A549 (cell line): ENCODE measurements at regions not wholly inside any gene's neighbourhood (a gene's known extent, or its start where the extent isn't known, plus 50 kb on each side); places are given as distances from the start of the nearest gene placed in this dataset.

Experiments
- ATAC-seq, 2 experiments: fragments of 200-7000 bp in 1 of 2; fragments of >200 bp in 1 of 2; cut with Nextera tagmentation in 1 of 2; cut with Tn5 transposase in 1 of 2; 3 replicates each; pipeline versions ENCODE4 v1.8.0 to v1.9.1; 2018 to 2020; ENCODE audit warnings: mild to moderate bottlenecking in 1 of 2, moderate library complexity in 1 of 2
- CTCF ChIA-PET: fragments of 300-600 bp; sonication (Branson Sonifier 250); formaldehyde crosslinking; extraction: SDS; loops from one replicate; lab custom pipeline; 2021; ENCODE audit warnings: antibody characterized with exemption, inconsistent platforms; lab: Yijun Ruan, JAX
- POLR2A ChIA-PET: fragments of 350-600 bp; formaldehyde crosslinking; extraction: SDS; loops from one replicate; lab custom pipeline; 2021; ENCODE audit warnings: antibody characterized with exemption, inconsistent platforms; lab: Yijun Ruan, JAX
- DNase-seq, 2 experiments: peaks; one replicate each; pipeline versions ENCODE4 v3.0.0 to v3.0.0-alpha.2; 2011 to 2016; ENCODE audit warnings: low read depth in 1 of 2, low spot score in 1 of 2
- FAIRE-seq: peaks from 2 replicates; lab custom pipeline; 2011; peaks lifted over from hg19 to GRCh38; lab: Jason Lieb, UNC
- H3K27ac ChIP-seq, 2 experiments: fragments of >200 bp; sonication (Bioruptor Twin); formaldehyde crosslinking; 3 replicates each; pipeline ENCODE4 v1.5.1; 2016 to 2017
- H3K4me1 ChIP-seq: fragments of >200 bp; sonication (Bioruptor Twin); formaldehyde crosslinking; 3 replicates; pipeline ENCODE4 v1.6.1; 2016
- H3K4me2 ChIP-seq: fragments of >200 bp; sonication (Bioruptor Twin); formaldehyde crosslinking; 3 replicates; pipeline ENCODE4 v1.6.1; 2016
- H3K4me3 ChIP-seq: fragments of >200 bp; sonication (Bioruptor Twin); formaldehyde crosslinking; 3 replicates; pipeline ENCODE4 v1.5.1; 2016
- H3K9me3 ChIP-seq: fragments of >200 bp; sonication (Bioruptor Twin); formaldehyde crosslinking; 3 replicates; pipeline ENCODE4 v1.6.1; 2016
- BHLHE40 ChIP-seq: IDR thresholded peaks from 2 replicates; pipeline ENCODE4 v1.6.1; 2012; ENCODE audit warnings: low read depth, low read length, inconsistent platforms
- CBX2 ChIP-seq: fragments of 200-600 bp; sonication (generic); IDR thresholded peaks from 2 replicates; pipeline ENCODE4 v1.6.1; 2016; ENCODE audit warnings: low read depth, mild to moderate bottlenecking, borderline replicate concordance
- CBX8 ChIP-seq: fragments of 200-600 bp; sonication (generic); IDR thresholded peaks from 2 replicates; pipeline ENCODE4 v1.6.1; 2016
- CEBPB ChIP-seq, 2 experiments: fragments of >200 bp in 1 of 2; sonication (Bioruptor Twin) in 1 of 2; formaldehyde crosslinking in 1 of 2; IDR thresholded peaks; 2 replicates each; pipeline ENCODE4 v1.6.1; 2012 to 2016
- EHF ChIP-seq: fragments of 250-450 bp; sonication (Bioruptor Pico); IDR thresholded peaks from 2 replicates; pipeline ENCODE4 v1.5.0; 2020; ENCODE audit warnings: mild to moderate bottlenecking
- ESRRA ChIP-seq: fragments of 150-350 bp; IDR thresholded peaks from 2 replicates; pipeline ENCODE4 v1.6.1; 2014; ENCODE audit warnings: mild to moderate bottlenecking, low read length, borderline replicate concordance
- FOSB ChIP-seq: fragments of 250-450 bp; sonication (Bioruptor Pico); IDR thresholded peaks from 2 replicates; pipeline ENCODE4 v1.5.0; 2020; ENCODE audit warnings: mild to moderate bottlenecking, moderate library complexity
- FOSL2 ChIP-seq, 2 experiments: fragments of 450-650 bp in 1 of 2; fragments of >200 bp in 1 of 2; sonication (Bioruptor Twin) in 1 of 2; formaldehyde crosslinking; IDR thresholded peaks; 2 replicates each; pipeline versions ENCODE4 v1.5.0 to v1.6.1; 2016 to 2020; ENCODE audit warnings: mild to moderate bottlenecking in 1 of 2, moderate library complexity in 1 of 2
- HDAC2 ChIP-seq: fragments of 200-600 bp; sonication (generic); IDR thresholded peaks from 2 replicates; pipeline ENCODE4 v1.6.1; 2016
- HEYL ChIP-seq: fragments of 250-450 bp; sonication (Bioruptor Pico); IDR thresholded peaks from 2 replicates; pipeline ENCODE4 v1.8.0; 2021; ENCODE audit warnings: mild to moderate bottlenecking, moderate library complexity
- HOXA7 ChIP-seq: fragments of 250-450 bp; sonication (Bioruptor Pico); IDR thresholded peaks from 2 replicates; pipeline ENCODE4 v1.5.0; 2020; ENCODE audit warnings: mild to moderate bottlenecking, moderate library complexity
- JUN ChIP-seq, 2 experiments: fragments of >200 bp; sonication (Bioruptor Twin); formaldehyde crosslinking; IDR thresholded peaks; 2 replicates in 1 of 2; 3 replicates in 1 of 2; pipeline ENCODE4 v1.6.1; 2016 to 2017
- KDM5A ChIP-seq: fragments of 200-600 bp; sonication (generic); IDR thresholded peaks from 2 replicates; pipeline ENCODE4 v1.6.1; 2016; ENCODE audit warnings: antibody characterized with exemption, mild to moderate bottlenecking
- MAFK ChIP-seq: fragments of 450-650 bp; IDR thresholded peaks from 2 replicates; pipeline ENCODE4 v1.6.1; 2014; ENCODE audit not compliant: partially characterized antibody
- NFE2L2 ChIP-seq: fragments of 150-350 bp; conservative IDR thresholded peaks from 2 replicates; pipeline ENCODE4 v1.6.1; 2014; ENCODE audit warnings: low read length
- NR3C1 ChIP-seq: fragments of >200 bp; sonication (Bioruptor Twin); formaldehyde crosslinking; IDR thresholded peaks from 3 replicates; pipeline ENCODE4 v1.6.1; 2017
- POLR2AphosphoS2 ChIP-seq: conservative IDR thresholded peaks from 2 replicates; pipeline ENCODE4 v1.6.1; 2012; ENCODE audit warnings: low read length, improper control_type of control experiment, inconsistent platforms
- RAD21 ChIP-seq, 2 experiments: fragments of >200 bp in 1 of 2; sonication (Bioruptor Twin) in 1 of 2; formaldehyde crosslinking in 1 of 2; IDR thresholded peaks in 1 of 2; conservative IDR thresholded peaks in 1 of 2; 2 replicates in 1 of 2; 3 replicates in 1 of 2; pipeline ENCODE4 v1.6.1; 2012 to 2018; ENCODE audit warnings: inconsistent platforms in 1 of 2
- RARB ChIP-seq: fragments of 250-450 bp; sonication (Bioruptor Pico); IDR thresholded peaks from 2 replicates; pipeline ENCODE4 v1.8.0; 2021; ENCODE audit warnings: mild to moderate bottlenecking, moderate library complexity
- RNF2 ChIP-seq: fragments of 200-600 bp; sonication (generic); IDR thresholded peaks from 2 replicates; pipeline ENCODE4 v1.6.1; 2016; ENCODE audit warnings: low read depth, mild to moderate bottlenecking, antibody characterized with exemption, moderate library complexity, borderline replicate concordance
- ZC3H11A ChIP-seq: fragments of 450-650 bp; IDR thresholded peaks from 2 replicates; pipeline ENCODE4 v1.6.1; 2014; ENCODE audit warnings: antibody characterized with exemption, mild to moderate bottlenecking
- ZSCAN20 ChIP-seq: fragments of 250-450 bp; sonication (Bioruptor Pico); IDR thresholded peaks from 2 replicates; pipeline ENCODE4 v1.8.0; 2022; ENCODE audit warnings: mild to moderate bottlenecking, moderate library complexity
- WGBS: methylation state at CpG from one replicate; pipeline ENCODE4 v1.1.6; 2017; ENCODE audit errors: missing lambda C conversion rate; 5-methylcytosine and 5-hydroxymethylcytosine counted together
- TF ChIP-seq, protein P1 (sequence below): fragments of 450-650 bp; IDR thresholded peaks from 2 replicates; pipeline ENCODE4 v1.6.1; 2014; ENCODE audit warnings: antibody characterized with exemption
- TF ChIP-seq, protein P2 (sequence below): fragments of 200-600 bp; sonication (generic); IDR thresholded peaks from 2 replicates; pipeline ENCODE4 v1.6.1; 2016; ENCODE audit warnings: antibody characterized with exemption, mild to moderate bottlenecking, moderate library complexity
- TF ChIP-seq, protein P3 (sequence below): fragments of >200 bp; sonication (Bioruptor Twin); formaldehyde crosslinking; IDR thresholded peaks from 2 replicates; pipeline ENCODE4 v1.6.1; 2016
- TF ChIP-seq, protein P4 (sequence below): fragments of 250-450 bp; sonication (Bioruptor Pico); IDR thresholded peaks from 2 replicates; pipeline ENCODE4 v1.5.0; 2020; ENCODE audit warnings: low read depth, mild to moderate bottlenecking, moderate library complexity
- TF ChIP-seq, protein P5 (sequence below): IDR thresholded peaks from 2 replicates; pipeline ENCODE4 v1.6.1; 2012; ENCODE audit warnings: low read depth, borderline replicate concordance

DNA sequence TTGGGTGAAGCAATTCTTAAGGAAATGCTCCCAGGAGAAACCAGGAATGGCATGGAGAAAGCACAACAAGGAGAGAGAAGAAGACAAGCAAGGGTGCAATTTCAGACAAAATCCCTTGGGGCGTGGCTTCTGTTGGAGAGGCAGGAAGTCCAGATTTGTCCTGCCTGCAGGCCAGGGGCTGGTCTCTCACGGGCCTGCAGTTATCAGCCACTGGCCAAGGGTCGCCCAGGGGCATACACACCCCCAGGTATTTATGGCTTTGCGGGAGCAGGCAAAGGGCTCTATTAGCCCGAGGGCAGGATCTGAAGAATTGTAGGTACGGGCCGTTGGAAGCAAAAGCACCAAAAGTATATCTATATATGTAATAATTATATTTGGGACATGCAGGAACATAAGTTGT is 87.7 kb downstream of the IYD start:
- no peak overlapping the region for H3K4me2 ChIP-seq
- H3K4me3 ChIP-seq = no peak overlapping the region
- ChIA-PET CTCF (no interaction called here), POLR2A (no interaction called here)
- no peaks in the 10 kb centered on the region for H3K4me1 ChIP-seq
- FAIRE-seq = no peak
- H3K9me3 ChIP-seq = no peaks in the 10 kb centered on the region
- DNase-seq = no peak
- no peak overlapping the region for H3K27ac ChIP-seq
- TF ChIP-seq POLR2AphosphoS2 (no peak), FOSL2 (IDR thresholded peaks at IDR 0.05) (no peak), FOSL2 (CRISPR knock-in tag; IDR thresholded peaks at IDR 0.05) (no peak), JUN (IDR thresholded peaks at IDR 0.05) (no peak), HDAC2 (no peak), MAFK (no peak), CEBPB (IDR thresholded peaks at IDR 0.05) (no peak), NR3C1 (no peak), RNF2 (no peak), CBX8 (no peak), FOSB (CRISPR knock-in tag) (no peak)
- TF ChIP-seq, protein P1, sequence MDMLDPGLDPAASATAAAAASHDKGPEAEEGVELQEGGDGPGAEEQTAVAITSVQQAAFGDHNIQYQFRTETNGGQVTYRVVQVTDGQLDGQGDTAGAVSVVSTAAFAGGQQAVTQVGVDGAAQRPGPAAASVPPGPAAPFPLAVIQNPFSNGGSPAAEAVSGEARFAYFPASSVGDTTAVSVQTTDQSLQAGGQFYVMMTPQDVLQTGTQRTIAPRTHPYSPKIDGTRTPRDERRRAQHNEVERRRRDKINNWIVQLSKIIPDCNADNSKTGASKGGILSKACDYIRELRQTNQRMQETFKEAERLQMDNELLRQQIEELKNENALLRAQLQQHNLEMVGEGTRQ = no peak
- TF ChIP-seq, protein P2, sequence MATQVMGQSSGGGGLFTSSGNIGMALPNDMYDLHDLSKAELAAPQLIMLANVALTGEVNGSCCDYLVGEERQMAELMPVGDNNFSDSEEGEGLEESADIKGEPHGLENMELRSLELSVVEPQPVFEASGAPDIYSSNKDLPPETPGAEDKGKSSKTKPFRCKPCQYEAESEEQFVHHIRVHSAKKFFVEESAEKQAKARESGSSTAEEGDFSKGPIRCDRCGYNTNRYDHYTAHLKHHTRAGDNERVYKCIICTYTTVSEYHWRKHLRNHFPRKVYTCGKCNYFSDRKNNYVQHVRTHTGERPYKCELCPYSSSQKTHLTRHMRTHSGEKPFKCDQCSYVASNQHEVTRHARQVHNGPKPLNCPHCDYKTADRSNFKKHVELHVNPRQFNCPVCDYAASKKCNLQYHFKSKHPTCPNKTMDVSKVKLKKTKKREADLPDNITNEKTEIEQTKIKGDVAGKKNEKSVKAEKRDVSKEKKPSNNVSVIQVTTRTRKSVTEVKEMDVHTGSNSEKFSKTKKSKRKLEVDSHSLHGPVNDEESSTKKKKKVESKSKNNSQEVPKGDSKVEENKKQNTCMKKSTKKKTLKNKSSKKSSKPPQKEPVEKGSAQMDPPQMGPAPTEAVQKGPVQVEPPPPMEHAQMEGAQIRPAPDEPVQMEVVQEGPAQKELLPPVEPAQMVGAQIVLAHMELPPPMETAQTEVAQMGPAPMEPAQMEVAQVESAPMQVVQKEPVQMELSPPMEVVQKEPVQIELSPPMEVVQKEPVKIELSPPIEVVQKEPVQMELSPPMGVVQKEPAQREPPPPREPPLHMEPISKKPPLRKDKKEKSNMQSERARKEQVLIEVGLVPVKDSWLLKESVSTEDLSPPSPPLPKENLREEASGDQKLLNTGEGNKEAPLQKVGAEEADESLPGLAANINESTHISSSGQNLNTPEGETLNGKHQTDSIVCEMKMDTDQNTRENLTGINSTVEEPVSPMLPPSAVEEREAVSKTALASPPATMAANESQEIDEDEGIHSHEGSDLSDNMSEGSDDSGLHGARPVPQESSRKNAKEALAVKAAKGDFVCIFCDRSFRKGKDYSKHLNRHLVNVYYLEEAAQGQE = no peak
- no peak for ATAC-seq
- WGBS = 65% methylated on average over 7 of the region's 7 CpGs

DNA sequence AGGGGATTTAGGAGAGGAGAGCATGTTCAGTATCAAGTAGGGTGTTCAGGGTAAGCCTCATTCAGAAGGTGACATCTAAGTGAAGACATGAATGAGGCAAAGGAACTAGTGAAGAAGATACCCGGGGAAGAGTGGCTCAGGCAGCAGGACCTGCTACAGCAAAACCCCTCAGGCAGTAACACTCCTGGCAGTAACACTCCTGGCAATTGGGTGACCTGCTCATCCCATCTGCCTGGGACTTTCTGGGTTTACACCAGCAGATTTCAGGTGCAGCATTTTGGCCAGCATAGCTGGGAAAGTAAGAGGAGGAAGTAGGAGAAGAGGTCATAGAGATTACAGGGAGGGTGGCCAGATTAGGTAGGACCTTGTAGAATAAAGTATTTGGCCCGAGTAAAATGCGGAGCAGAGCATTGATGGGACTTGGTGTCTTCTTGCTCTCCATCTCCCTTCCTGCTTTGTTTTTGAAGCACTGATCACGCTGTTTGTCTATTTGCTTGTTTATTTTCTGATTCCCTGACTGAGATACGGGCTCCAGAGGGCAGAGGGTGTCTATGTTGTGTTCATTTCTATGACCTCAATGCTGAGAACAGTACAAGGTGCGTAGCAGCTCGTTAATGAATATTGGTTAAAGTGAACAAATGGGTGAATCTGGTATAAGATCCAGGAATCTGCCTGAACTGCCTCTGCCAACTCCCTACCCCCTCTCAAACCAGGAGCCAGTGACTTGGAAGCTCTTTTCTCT is 88.3 kb downstream of the IYD start:
- H3K4me2 ChIP-seq = no peak overlapping the region
- H3K9me3 ChIP-seq = no peaks in the 10 kb centered on the region
- POLR2A ChIA-PET = no interaction called here
- no peaks in the 10 kb centered on the region for H3K4me1 ChIP-seq
- TF ChIP-seq, protein P3, sequence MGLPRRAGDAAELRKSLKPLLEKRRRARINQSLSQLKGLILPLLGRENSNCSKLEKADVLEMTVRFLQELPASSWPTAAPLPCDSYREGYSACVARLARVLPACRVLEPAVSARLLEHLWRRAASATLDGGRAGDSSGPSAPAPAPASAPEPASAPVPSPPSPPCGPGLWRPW = no peak
- no peak for TF ChIP-seq CBX2
- no peak for TF ChIP-seq RAD21 (conservative IDR thresholded peaks at IDR 0.05 in 1 of 2, IDR thresholded peaks at IDR 0.05 in 1 of 2)
- no peak for TF ChIP-seq HOXA7 (CRISPR knock-in tag)
- TF ChIP-seq, protein P4, sequence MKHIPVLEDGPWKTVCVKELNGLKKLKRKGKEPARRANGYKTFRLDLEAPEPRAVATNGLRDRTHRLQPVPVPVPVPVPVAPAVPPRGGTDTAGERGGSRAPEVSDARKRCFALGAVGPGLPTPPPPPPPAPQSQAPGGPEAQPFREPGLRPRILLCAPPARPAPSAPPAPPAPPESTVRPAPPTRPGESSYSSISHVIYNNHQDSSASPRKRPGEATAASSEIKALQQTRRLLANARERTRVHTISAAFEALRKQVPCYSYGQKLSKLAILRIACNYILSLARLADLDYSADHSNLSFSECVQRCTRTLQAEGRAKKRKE (CRISPR knock-in tag) = no peak
- TF ChIP-seq ESRRA = no peak
- TF ChIP-seq KDM5A = no peak
- TF ChIP-seq EHF (CRISPR knock-in tag) = no peak
- TF ChIP-seq POLR2AphosphoS2 = no peak
- TF ChIP-seq RNF2 = no peak
- no peak for TF ChIP-seq NFE2L2
- no peak for TF ChIP-seq BHLHE40
- no peak for TF ChIP-seq RARB (CRISPR knock-in tag)
- no peak for TF ChIP-seq ZC3H11A
- no peak for TF ChIP-seq ZSCAN20 (CRISPR knock-in tag)
- no peak for TF ChIP-seq HEYL (CRISPR knock-in tag)
- no peak for TF ChIP-seq MAFK
- TF ChIP-seq, protein P5, sequence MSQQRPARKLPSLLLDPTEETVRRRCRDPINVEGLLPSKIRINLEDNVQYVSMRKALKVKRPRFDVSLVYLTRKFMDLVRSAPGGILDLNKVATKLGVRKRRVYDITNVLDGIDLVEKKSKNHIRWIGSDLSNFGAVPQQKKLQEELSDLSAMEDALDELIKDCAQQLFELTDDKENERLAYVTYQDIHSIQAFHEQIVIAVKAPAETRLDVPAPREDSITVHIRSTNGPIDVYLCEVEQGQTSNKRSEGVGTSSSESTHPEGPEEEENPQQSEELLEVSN = no peak
- TF ChIP-seq FOSB (CRISPR knock-in tag) = no peak
- DNase-seq (no peak), FAIRE-seq (no peak), ATAC-seq (no peak)
- WGBS = 47% methylated on average over 7 of the region's 7 CpGs
- H3K27ac ChIP-seq = no peak overlapping the region
- CTCF ChIA-PET = interaction anchor here (0.6 kb wide), 1 partner anchor 39 kb away, joined by 3 read pairs; no protein-coding TSS in a partner anchor
- H3K4me3 ChIP-seq = no peak overlapping the region
